ENCODE measurements at regions not wholly inside any gene's neighbourhood (a gene's known extent, or its start where the extent isn't known, plus 50 kb on each side); places are given as distances from the start of the nearest gene placed in this dataset.
"Not testable (repeated sequence)": the region's sequence is repeated elsewhere in the genome, so short reads cannot be mapped to it uniquely, and the experiment has no call there.

DNA sequence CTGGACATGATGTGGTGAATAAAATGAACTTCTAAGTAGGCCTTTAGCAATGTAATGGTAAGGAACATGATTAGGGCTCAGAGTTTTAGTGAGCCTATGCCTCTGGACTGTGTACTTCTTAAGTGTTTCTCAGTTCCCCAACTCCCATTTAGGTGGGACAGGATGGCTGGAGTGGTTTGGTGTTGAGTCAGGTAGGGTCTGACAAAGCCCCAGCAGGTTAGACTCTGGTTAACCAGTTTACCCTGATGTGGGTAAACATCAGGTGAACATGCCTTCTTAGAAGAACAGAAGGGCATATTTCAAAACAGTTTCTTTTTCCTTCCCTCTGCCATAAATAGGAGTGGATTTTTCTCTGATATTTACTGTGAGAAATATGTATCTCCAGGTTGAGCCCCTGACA lies 1548.7 kb downstream of the GRIK2 start:
- Histone ChIP-seq H3K36me3 (ENCODE audit: control insufficient read depth, insufficient read depth, low read length) (no peaks in the 10 kb centered on the region), H3K4me3 (replicated peaks; ENCODE audit: low read depth, low read length) (no peak overlapping the region), H3K27me3 (replicated peaks; ENCODE audit: control insufficient read depth, insufficient read depth, low read length) (no peaks in the 10 kb centered on the region)
- no peak for TF ChIP-seq CTCF (IDR thresholded peaks at IDR 0.05; ENCODE audit: insufficient read depth, low read length, poor library complexity, severe bottlenecking)
- DNase-seq (ENCODE audit: extremely low read depth, insufficient read length), result no peak

DNA sequence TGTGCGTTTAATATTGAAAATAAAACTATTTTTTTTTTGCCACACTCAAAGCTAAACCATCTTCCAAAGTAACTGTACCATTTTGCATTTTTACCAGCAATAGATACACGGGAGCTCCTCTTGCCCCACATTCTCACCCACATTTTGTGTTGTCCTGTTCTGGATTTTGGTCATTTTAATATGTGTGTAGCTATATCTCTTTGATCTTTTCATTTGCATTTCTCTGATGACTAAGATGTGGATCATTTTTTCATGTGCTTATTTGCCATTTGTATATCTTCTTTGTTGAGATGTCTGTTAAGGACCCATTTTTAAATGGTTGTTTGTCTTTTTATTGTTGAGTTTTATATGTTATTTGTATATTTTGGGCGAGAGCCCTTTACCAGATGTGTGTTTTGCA lies 1543.5 kb downstream of the GRIK2 start:
- Histone ChIP-seq H3K36me3 (ENCODE audit: control insufficient read depth, insufficient read depth, low read length) (no peaks in the 10 kb centered on the region), H3K27me3 (replicated peaks; ENCODE audit: control insufficient read depth, insufficient read depth, low read length) (no peaks in the 10 kb centered on the region), H3K4me3 (replicated peaks; ENCODE audit: low read depth, low read length) (no peak overlapping the region)
- no peak for DNase-seq (ENCODE audit: extremely low read depth, insufficient read length)
- TF ChIP-seq CTCF (IDR thresholded peaks at IDR 0.05; ENCODE audit: insufficient read depth, low read length, poor library complexity, severe bottlenecking), result no peak

DNA sequence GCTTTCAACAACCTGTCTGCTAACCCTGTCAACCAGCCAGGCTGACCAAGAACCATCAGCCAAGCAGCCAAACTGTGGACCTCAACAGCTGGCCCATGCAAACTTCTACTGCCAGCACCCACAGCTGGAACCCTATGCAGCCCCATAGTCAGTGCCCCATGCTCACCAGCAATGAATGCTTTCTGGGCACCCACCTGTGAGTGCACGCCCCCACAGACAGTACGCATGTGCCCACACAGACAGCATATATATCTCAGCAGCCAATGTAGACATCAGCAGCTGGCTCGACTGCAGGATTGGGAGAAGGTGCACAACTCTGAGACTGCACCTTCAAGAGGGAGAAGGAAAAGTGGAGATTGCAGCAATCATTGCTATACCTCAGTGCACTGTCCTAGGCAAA lies 1534.6 kb downstream of the GRIK2 start:
- no peak for TF ChIP-seq CTCF (IDR thresholded peaks at IDR 0.05; ENCODE audit: insufficient read depth, low read length, poor library complexity, severe bottlenecking)
- DNase-seq (ENCODE audit: extremely low read depth, insufficient read length), result no peak
- no peaks in the 10 kb centered on the region for H3K27me3 ChIP-seq (replicated peaks; ENCODE audit: control insufficient read depth, insufficient read depth, low read length)
- H3K36me3 ChIP-seq (ENCODE audit: control insufficient read depth, insufficient read depth, low read length), result no peaks in the 10 kb centered on the region
- H3K4me3 ChIP-seq (replicated peaks; ENCODE audit: low read depth, low read length), result no peak overlapping the region

DNA sequence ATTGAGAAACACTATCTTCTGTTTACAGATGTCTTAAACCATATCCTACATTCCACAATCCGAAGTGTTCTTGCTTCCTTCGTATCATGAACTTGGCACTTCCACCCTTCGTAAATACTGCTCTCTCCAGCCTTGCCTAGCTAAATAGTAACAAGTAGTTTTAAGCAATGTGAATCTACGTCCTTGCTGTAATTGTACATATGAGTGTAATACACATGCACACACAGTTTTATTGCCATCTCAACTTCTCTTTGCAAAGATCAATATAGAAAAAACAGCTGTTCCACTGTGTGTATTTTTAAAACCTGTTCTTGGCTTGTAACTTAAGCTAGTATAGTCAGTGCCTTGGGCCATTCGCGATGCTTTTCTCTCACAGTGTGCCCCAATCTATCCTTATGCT lies 1524.7 kb downstream of the GRIK2 start:
- DNase-seq (ENCODE audit: extremely low read depth, insufficient read length), result no peak
- H3K4me3 ChIP-seq (replicated peaks; ENCODE audit: low read depth, low read length), result no peak overlapping the region
- no peaks in the 10 kb centered on the region for H3K27me3 ChIP-seq (replicated peaks; ENCODE audit: control insufficient read depth, insufficient read depth, low read length)
- H3K36me3 ChIP-seq (ENCODE audit: control insufficient read depth, insufficient read depth, low read length), result no peaks in the 10 kb centered on the region
- no peak for TF ChIP-seq CTCF (IDR thresholded peaks at IDR 0.05; ENCODE audit: insufficient read depth, low read length, poor library complexity, severe bottlenecking)

DNA sequence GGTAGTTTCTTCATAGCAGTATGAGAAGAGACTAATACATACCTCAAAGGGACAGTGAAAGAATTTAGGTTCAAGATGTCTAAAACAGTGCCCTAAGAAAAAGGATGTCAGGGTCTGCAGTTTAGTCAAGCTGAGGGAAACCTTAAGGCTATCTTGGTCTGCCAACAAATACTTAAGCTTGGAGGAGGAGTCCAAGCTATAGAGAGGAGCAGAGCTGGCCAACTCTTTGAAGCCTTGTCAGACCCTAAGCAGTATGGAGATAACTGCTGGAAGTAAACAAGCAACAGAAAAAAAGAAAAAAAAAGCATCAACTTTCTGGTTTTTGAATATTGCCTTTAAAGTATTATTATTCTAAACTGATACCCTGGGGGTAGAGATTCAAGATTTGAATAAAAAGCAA lies 1518.1 kb downstream of the GRIK2 start:
- no peak for TF ChIP-seq CTCF (IDR thresholded peaks at IDR 0.05; ENCODE audit: insufficient read depth, low read length, poor library complexity, severe bottlenecking)
- no peak for DNase-seq (ENCODE audit: extremely low read depth, insufficient read length)
- Histone ChIP-seq H3K27me3 (replicated peaks; ENCODE audit: control insufficient read depth, insufficient read depth, low read length) (no peaks in the 10 kb centered on the region), H3K4me3 (replicated peaks; ENCODE audit: low read depth, low read length) (no peak overlapping the region), H3K36me3 (ENCODE audit: control insufficient read depth, insufficient read depth, low read length) (no peaks in the 10 kb centered on the region)

GRCh38 chr6:102910701-102911139 lies 1517.2 kb downstream of the GRIK2 start:
- not testable (repeated sequence) for H3K36me3 ChIP-seq (ENCODE audit: control insufficient read depth, insufficient read depth, low read length); H3K27me3 ChIP-seq (replicated peaks; ENCODE audit: control insufficient read depth, insufficient read depth, low read length); DNase-seq (ENCODE audit: extremely low read depth, insufficient read length); H3K4me3 ChIP-seq (replicated peaks; ENCODE audit: low read depth, low read length)
